Prostate gland (tissue), 2 donors: ENCODE measurements at regions not wholly inside any gene's neighbourhood (a gene's known extent, or its start where the extent isn't known, plus 50 kb on each side); places are given as distances from the start of the nearest gene placed in this dataset.

Experiments
- CTCF ChIP-seq, 4 experiments: fragments of 200-600 bp in 2 of 4; fragments of 450-650 bp in 2 of 4; sonication (generic) in 2 of 4; IDR thresholded peaks; 1 replicate in 3 of 4; 2 replicates in 1 of 4; pipeline ENCODE4 v1.5.1; 2016 to 2019; ENCODE audit warnings: antibody characterized with exemption in 4 of 4, mild to moderate bottlenecking in 2 of 4, moderate library complexity in 2 of 4
- POLR2AphosphoS5 ChIP-seq: sonication (generic); formaldehyde crosslinking; IDR thresholded peaks from one replicate; pipeline ENCODE4 v1.6.1; 2017; ENCODE audit warnings: antibody characterized with exemption

GRCh38 chr18:73980289-73980979, 167.2 kb downstream of the FBXO15 start:
- TF ChIP-seq CTCF (IDR thresholded peaks at IDR 0.05) (no peak), POLR2AphosphoS5 (no peak)
